Fibroblast of villous mesenchyme (primary cell): ENCODE measurements at regions not wholly inside any gene's neighbourhood (a gene's known extent, or its start where the extent isn't known, plus 50 kb on each side); places are given as distances from the start of the nearest gene placed in this dataset.
"Not testable (repeated sequence)": the region's sequence is repeated elsewhere in the genome, so short reads cannot be mapped to it uniquely, and the experiment has no call there.

Experiments used
- DNase-seq: peaks from one replicate; pipeline ENCODE4 v3.0.0-alpha.2; 2010; ENCODE audit warnings: low read depth
- H3K4me3 ChIP-seq: 2 replicates; pipeline ENCODE4 v1.5.1; 2011; ENCODE audit warnings: low read depth, mild to moderate bottlenecking, low read length
- TF ChIP-seq, protein P1 (sequence below): IDR thresholded peaks from 2 replicates; pipeline ENCODE4 v1.5.1; 2012; ENCODE audit warnings: low read depth, mild to moderate bottlenecking, low read length; ENCODE audit not compliant: insufficient read depth

DNA sequence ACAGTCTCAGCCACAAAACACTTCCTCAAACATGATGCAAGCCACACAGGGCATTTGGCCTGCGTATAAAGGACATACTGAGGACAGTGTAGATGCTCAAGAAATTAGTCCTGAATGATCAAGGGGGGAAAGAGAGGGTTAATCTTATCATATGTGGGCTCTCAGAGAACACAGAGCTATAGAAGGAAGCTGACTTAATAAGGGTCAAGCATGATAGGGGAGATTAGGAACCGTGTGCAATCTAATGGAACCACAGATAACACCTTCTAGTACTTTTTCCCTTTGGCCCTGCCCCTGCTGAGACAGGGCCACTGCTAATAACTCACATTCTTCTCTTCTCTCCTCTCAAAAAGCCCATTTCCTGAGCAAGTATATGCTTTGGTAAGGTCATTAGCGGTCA, 114.1 kb upstream of the ADAMTS9 start:
- no peak overlapping the region for H3K4me3 ChIP-seq
- no peak for DNase-seq
- TF ChIP-seq, protein P1, sequence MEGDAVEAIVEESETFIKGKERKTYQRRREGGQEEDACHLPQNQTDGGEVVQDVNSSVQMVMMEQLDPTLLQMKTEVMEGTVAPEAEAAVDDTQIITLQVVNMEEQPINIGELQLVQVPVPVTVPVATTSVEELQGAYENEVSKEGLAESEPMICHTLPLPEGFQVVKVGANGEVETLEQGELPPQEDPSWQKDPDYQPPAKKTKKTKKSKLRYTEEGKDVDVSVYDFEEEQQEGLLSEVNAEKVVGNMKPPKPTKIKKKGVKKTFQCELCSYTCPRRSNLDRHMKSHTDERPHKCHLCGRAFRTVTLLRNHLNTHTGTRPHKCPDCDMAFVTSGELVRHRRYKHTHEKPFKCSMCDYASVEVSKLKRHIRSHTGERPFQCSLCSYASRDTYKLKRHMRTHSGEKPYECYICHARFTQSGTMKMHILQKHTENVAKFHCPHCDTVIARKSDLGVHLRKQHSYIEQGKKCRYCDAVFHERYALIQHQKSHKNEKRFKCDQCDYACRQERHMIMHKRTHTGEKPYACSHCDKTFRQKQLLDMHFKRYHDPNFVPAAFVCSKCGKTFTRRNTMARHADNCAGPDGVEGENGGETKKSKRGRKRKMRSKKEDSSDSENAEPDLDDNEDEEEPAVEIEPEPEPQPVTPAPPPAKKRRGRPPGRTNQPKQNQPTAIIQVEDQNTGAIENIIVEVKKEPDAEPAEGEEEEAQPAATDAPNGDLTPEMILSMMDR: no peak

- TF ChIP-seq, protein P1: no peak
- H3K4me3 ChIP-seq: no peak overlapping the region
- DNase-seq: no peak
These were observed 111.8 kb upstream of the ADAMTS9 start for GRCh38 chr3:64799606-64800005.

GRCh38 chr3:64798316-64798715, 110.5 kb upstream of the ADAMTS9 start:
- no peak overlapping the region for H3K4me3 ChIP-seq
- TF ChIP-seq, protein P1: no peak
- DNase-seq: no peak

DNA sequence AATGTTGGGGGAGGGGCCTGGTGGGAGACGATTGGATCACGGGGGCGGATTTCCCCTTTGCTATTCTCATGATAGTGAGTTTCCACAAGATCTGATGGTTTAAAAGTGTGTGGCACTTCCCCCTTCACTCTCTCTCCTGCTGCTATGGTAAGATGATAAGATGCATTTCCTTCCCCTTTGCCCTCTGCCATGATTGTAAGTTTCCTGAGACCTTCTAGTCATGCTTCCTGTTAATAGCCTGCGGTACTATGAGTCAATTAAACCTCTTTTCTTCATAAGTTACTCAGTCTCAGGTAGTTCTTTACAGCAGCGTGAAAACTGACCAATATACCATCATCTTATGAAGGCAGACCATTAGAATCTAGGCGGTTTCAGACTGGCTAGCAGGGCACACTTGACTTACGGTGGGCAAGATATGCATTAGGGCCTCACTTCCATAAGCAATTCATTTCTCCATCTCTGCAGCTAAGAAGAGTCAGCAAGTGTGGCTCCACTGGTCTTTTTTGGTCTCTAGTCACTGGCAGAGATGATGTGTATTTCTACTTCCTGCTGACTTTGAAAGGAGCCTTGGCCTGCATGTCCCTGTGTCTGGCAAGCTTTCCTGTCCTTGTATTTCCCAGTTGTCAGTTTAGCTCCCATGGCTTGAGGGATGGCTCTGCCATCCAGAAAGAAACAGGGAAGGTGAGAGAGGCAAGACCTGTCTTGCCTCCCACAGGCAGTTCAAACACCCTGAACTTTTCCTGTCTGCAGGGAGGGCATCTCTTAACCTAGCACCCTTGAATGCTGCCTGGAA, 109.0 kb upstream of the ADAMTS9 start:
- no peak overlapping the region for H3K4me3 ChIP-seq
- DNase-seq: no peak
- TF ChIP-seq, protein P1: no peak

- DNase-seq: no peak
- no peak overlapping the region for H3K4me3 ChIP-seq
- TF ChIP-seq, protein P1: no peak
These were observed 104.6 kb upstream of the ADAMTS9 start for GRCh38 chr3:64792445-64792844.

DNA sequence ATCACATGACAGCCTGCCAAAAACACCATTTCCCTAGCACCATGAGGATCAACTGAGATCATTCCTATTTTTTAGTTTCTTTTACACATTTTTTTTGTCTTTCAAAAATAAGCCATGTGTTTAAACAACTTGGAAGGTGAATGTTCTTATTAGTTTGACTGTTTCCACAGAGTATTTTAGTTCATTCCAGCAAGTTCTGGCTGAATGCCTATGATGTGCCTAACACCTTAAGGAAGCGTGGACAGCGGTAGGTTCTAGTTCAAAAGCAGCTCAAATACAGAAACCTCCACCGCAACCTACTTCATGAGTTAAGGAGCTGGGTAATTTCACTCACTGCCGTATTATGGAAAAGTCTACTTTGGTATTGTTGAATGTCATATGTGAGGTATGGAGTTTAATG, 101.3 kb upstream of the ADAMTS9 start:
- no peak overlapping the region for H3K4me3 ChIP-seq
- TF ChIP-seq, protein P1: no peak
- no peak for DNase-seq

DNA sequence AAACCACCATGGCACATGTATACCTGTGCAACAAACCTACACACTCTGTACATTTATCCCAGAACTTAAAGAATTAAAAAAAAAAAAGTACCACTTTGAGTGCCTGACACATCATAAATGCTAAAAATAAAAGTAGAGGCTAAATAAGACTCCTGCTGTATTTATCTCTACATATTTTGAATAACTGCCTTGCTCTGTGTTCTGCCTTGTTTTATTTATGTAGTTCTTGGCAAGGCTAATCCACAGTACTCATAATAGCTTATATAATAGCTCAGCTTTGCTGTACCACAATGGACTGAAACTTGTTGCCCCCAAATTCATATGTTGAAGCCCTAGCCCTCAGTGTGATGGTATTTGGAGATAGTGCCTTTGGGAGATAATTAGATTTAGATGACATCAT, 95.4 kb upstream of the ADAMTS9 start:
- no peak for DNase-seq
- H3K4me3 ChIP-seq: no peak overlapping the region
- TF ChIP-seq, protein P1: no peak

DNA sequence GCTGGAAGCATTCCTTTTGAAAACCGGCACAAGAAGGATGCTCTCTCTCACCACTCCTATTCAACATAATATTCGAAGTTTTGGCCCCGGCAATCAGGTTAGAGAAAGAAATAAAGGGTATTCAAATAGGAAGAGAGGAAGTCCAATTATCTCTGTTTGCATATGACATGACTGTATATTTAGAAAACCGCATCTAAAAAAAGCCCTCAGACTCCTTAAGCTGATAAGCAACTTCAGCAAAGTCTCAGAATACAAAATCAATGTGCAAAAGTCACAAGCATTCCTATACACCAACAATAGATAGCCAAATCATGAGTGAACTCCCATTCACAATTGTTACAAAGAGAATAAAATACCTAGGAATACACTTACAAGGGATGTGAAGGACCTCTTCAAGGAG, 93.1 kb upstream of the ADAMTS9 start:
- DNase-seq, H3K4me3 ChIP-seq: not testable (repeated sequence)
